Neural cell (in vitro differentiated cells): ENCODE measurements at regions not wholly inside any gene's neighbourhood (a gene's known extent, or its start where the extent isn't known, plus 50 kb on each side); places are given as distances from the start of the nearest gene placed in this dataset.

Experiments used
- H2AFZ ChIP-seq: fragments of 200-600, 300-800 bp; sonication (generic), shearing (Covaris generic); 2 replicates; pipeline ENCODE4 v1.6.0; 2014; ENCODE audit warnings: low read depth, mild to moderate bottlenecking, antibody characterized with exemption, low read length, moderate library complexity
- H3F3A ChIP-seq: fragments of 200-600 bp; shearing (Covaris generic); 2 replicates; pipeline ENCODE4 v1.6.1; 2016; ENCODE audit warnings: mild to moderate bottlenecking, moderate library complexity, mixed read lengths, antibody characterized with exemption, low read length; ENCODE audit not compliant: insufficient read depth, poor library complexity, severe bottlenecking
- H3K27ac ChIP-seq: fragments of 200-600, 300-800 bp; sonication (generic), shearing (Covaris generic); 2 replicates; pipeline ENCODE4 v1.5.1; 2014; ENCODE audit warnings: mild to moderate bottlenecking, low read length, moderate library complexity
- H3K27me3 ChIP-seq: fragments of 300-800, 200-600 bp; sonication (generic), shearing (Covaris generic); 2 replicates; pipeline ENCODE4 v1.6.0; 2014; ENCODE audit warnings: mild to moderate bottlenecking, low read depth, low read length, moderate library complexity; ENCODE audit not compliant: insufficient read depth
- H3K36me3 ChIP-seq: fragments of 300-800, 200-600 bp; sonication (generic), shearing (Covaris generic); 2 replicates; pipeline ENCODE4 v1.5.1; 2014; ENCODE audit warnings: mild to moderate bottlenecking, antibody characterized with exemption, low read length, moderate library complexity; ENCODE audit not compliant: insufficient read depth
- H3K4me2 ChIP-seq: fragments of 300-800, 200-600 bp; sonication (generic), shearing (Covaris generic); 2 replicates; pipeline ENCODE4 v1.6.0; 2014; ENCODE audit warnings: mild to moderate bottlenecking, low read length
- H3K4me3 ChIP-seq: fragments of 300-800, 200-600 bp; sonication (generic), shearing (Covaris generic); 2 replicates; pipeline ENCODE4 v1.5.1; 2014; ENCODE audit warnings: mild to moderate bottlenecking, low read length, moderate library complexity
- H3K79me2 ChIP-seq: fragments of 200-600 bp; shearing (Covaris generic); replicated peaks from 2 replicates; pipeline ENCODE4 v1.6.0; 2014; ENCODE audit warnings: mild to moderate bottlenecking, low read length, moderate library complexity; ENCODE audit not compliant: insufficient read depth
- H3K9ac ChIP-seq: fragments of 300-800, 200-600 bp; sonication (generic), shearing (Covaris generic); 2 replicates; pipeline ENCODE4 v1.6.1; 2016; ENCODE audit warnings: mild to moderate bottlenecking, low read length, mixed read lengths
- H3K9me2 ChIP-seq: fragments of 200-600 bp; shearing (Covaris generic); 2 replicates; pipeline ENCODE4 v1.6.1; 2016; ENCODE audit warnings: mild to moderate bottlenecking, low read length, mixed read lengths; ENCODE audit not compliant: insufficient read depth
- H3K9me3 ChIP-seq: fragments of 200-600, 300-800 bp; sonication (generic), shearing (Covaris generic); 2 replicates; pipeline ENCODE4 v1.6.1; 2016; ENCODE audit warnings: mild to moderate bottlenecking, mixed run types, low read length, moderate library complexity, mixed read lengths
- H4K20me1 ChIP-seq: fragments of 200-600 bp; shearing (Covaris generic); 2 replicates; pipeline ENCODE4 v1.6.1; 2016; ENCODE audit warnings: mild to moderate bottlenecking, mixed run types; ENCODE audit not compliant: insufficient read depth
- CTCF ChIP-seq: fragments of 450-650 bp; IDR thresholded peaks from 2 replicates; pipeline ENCODE4 v1.5.1; 2014; ENCODE audit warnings: antibody characterized with exemption, mild to moderate bottlenecking, moderate library complexity; ENCODE audit not compliant: poor library complexity, severe bottlenecking
- EP300 ChIP-seq: fragments of 450-650 bp; conservative IDR thresholded peaks from 2 replicates; pipeline ENCODE4 v1.6.1; 2014; ENCODE audit warnings: antibody characterized with exemption, mild to moderate bottlenecking, moderate library complexity; ENCODE audit not compliant: poor library complexity, severe bottlenecking
- EZH2 ChIP-seq: fragments of 200-600, 300-800 bp; shearing (Covaris generic), sonication (generic); IDR thresholded peaks from 2 replicates; pipeline ENCODE4 v1.6.1; 2014; ENCODE audit warnings: antibody characterized with exemption, low read length, borderline replicate concordance, mild to moderate bottlenecking; ENCODE audit not compliant: insufficient read depth, poor library complexity, severe bottlenecking
- MXI1 ChIP-seq: fragments of 450-650 bp; conservative IDR thresholded peaks from 2 replicates; pipeline ENCODE4 v1.6.1; 2014; ENCODE audit warnings: antibody characterized with exemption, mild to moderate bottlenecking; ENCODE audit not compliant: poor library complexity, severe bottlenecking
- POLR2AphosphoS5 ChIP-seq: IDR thresholded peaks from 2 replicates; pipeline ENCODE4 v1.6.1; 2012
- RAD21 ChIP-seq: fragments of 450-650 bp; conservative IDR thresholded peaks from 2 replicates; pipeline ENCODE4 v1.6.1; 2014; ENCODE audit warnings: antibody characterized with exemption, mild to moderate bottlenecking, moderate library complexity
- REST ChIP-seq: IDR thresholded peaks from 2 replicates; pipeline ENCODE4 v1.6.1; 2012; ENCODE audit warnings: borderline replicate concordance
- SMC3 ChIP-seq: fragments of 450-650 bp; conservative IDR thresholded peaks from 2 replicates; pipeline ENCODE4 v1.6.1; 2014; ENCODE audit warnings: antibody characterized with exemption, mild to moderate bottlenecking, moderate library complexity; ENCODE audit not compliant: poor library complexity
- TAF1 ChIP-seq: IDR thresholded peaks from 2 replicates; pipeline ENCODE4 v1.6.1; 2012; ENCODE audit warnings: low read depth

GRCh38 chr12:107955966-107956643, 173.0 kb upstream of the WSCD2 start:
- Histone ChIP-seq H3K9me3 (no peaks in the 10 kb centered on the region), H3K36me3 (no peaks in the 10 kb centered on the region), H3K9me2 (no peaks in the 10 kb centered on the region), H3K27ac (no peak overlapping the region), H2AFZ (no peak overlapping the region), H3K9ac (no peak overlapping the region), H3K79me2 (no peaks in the 10 kb centered on the region), H3K4me2 (no peak overlapping the region), H3K4me3 (no peak overlapping the region), H3K27me3 (no peaks in the 10 kb centered on the region), H4K20me1 (no peaks in the 10 kb centered on the region), H3F3A (no peaks in the 10 kb centered on the region)
- TF ChIP-seq EP300 = no peak
- TF ChIP-seq CTCF = no peak
- no peak for TF ChIP-seq REST
- TF ChIP-seq SMC3 = no peak
- TF ChIP-seq MXI1 = no peak
- no peak for TF ChIP-seq RAD21
- TF ChIP-seq EZH2 = no peak
- TF ChIP-seq POLR2AphosphoS5 = no peak
- TF ChIP-seq TAF1 = no peak

GRCh38 chr12:107957459-107957858, 171.6 kb upstream of the WSCD2 start:
- Histone ChIP-seq H3K9me3 (no peaks in the 10 kb centered on the region), H3K9me2 (no peaks in the 10 kb centered on the region), H4K20me1 (no peaks in the 10 kb centered on the region), H3F3A (no peaks in the 10 kb centered on the region), H2AFZ (no peak overlapping the region), H3K27me3 (no peaks in the 10 kb centered on the region), H3K9ac (no peak overlapping the region), H3K27ac (no peak overlapping the region), H3K4me3 (no peak overlapping the region), H3K79me2 (no peaks in the 10 kb centered on the region), H3K36me3 (no peaks in the 10 kb centered on the region), H3K4me2 (no peak overlapping the region)
- no peak for TF ChIP-seq EZH2
- TF ChIP-seq RAD21 = no peak
- TF ChIP-seq POLR2AphosphoS5 = no peak

GRCh38 chr12:107963635-107964034, 165.5 kb upstream of the WSCD2 start:
- TF ChIP-seq REST (no peak), EP300 (no peak), RAD21 (no peak), MXI1 (no peak), POLR2AphosphoS5 (peak; percentile 94), SMC3 (no peak), EZH2 (no peak), CTCF (no peak)
- Histone ChIP-seq H3K9me2 (no peaks in the 10 kb centered on the region), H3K79me2 (no peaks in the 10 kb centered on the region), H3K9ac (no peak overlapping the region), H3F3A (no peaks in the 10 kb centered on the region), H2AFZ (no peak overlapping the region), H3K4me3 (no peak overlapping the region), H3K27ac (no peak overlapping the region), H3K4me2 (no peak overlapping the region), H3K36me3 (no peaks in the 10 kb centered on the region), H3K27me3 (no peaks in the 10 kb centered on the region), H3K9me3 (no peaks in the 10 kb centered on the region), H4K20me1 (no peaks in the 10 kb centered on the region)
